ENCODE measurements at regions not wholly inside any gene's neighbourhood (a gene's known extent, or its start where the extent isn't known, plus 50 kb on each side); places are given as distances from the start of the nearest gene placed in this dataset.

- no peak overlapping the region for H3K4me2 ChIP-seq (replicated peaks; ENCODE audit: low read depth, low read length, poor library complexity, severe bottlenecking)
- POLR2A ChIA-PET, result no interaction called here
- H3K9me3 Mint-ChIP-seq (ENCODE audit: insufficient read depth), result no peaks in the 10 kb centered on the region
These were observed 98.2 kb upstream of the TBC1D5 start for GRCh38 chr3:17840651-17841050.

DNA sequence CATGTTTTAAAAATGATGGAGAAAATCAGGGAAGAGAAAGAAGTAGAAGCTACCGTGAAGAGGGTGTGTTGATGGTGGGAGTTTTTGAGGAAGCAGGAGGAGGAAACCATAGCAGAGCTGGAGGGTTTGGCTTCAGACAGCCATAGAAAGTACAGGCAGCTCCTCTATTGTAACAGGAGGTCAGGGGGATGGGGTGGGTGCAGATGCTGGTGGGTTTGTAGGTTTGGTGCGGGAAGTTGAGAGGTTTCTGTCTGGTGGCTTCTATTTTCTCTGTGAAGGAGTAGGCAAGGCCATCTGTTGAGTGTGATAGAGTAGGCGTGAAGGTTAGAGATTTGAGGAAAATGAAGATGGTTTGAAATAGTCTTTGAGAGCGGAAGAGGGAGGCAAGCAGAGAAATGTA, 97.7 kb upstream of the TBC1D5 start:
- POLR2A ChIA-PET, result no interaction called here
- Histone ChIP-seq H3K27ac (ENCODE audit: low read length in 2 of 2) (no peak overlapping the region), H3K79me2 (ENCODE audit: control insufficient read depth, insufficient read depth, low read length) (no peaks in the 10 kb centered on the region), H3K4me1 (ENCODE audit: control insufficient read depth in 2 of 2, insufficient read depth in 2 of 2, low read length in 2 of 2) (peaks cover 0 to 3% of the 10 kb centered on the region in 2 donors), H3K27me3 (replicated peaks in 1 of 4; ENCODE audit: control extremely low read depth in 1 of 4, control insufficient read depth in 3 of 4, insufficient read depth in 4 of 4, low read length in 3 of 4) (no peaks in the 10 kb centered on the region), H3K4me3 (ENCODE audit: control extremely low read depth in 1 of 5, extremely low read depth in 1 of 5, insufficient read depth in 1 of 5, low read depth in 2 of 5, low read length in 4 of 5) (no peak overlapping the region), H3K36me3 (replicated peaks in 1 of 2; ENCODE audit: control extremely low read depth in 1 of 2, control insufficient read depth in 1 of 2, extremely low read depth in 1 of 2, insufficient read depth in 2 of 2, low read length in 1 of 2) (no peaks in the 10 kb centered on the region), H3K9ac (ENCODE audit: low read length) (no peak overlapping the region), H4K20me1 (ENCODE audit: control insufficient read depth, insufficient read depth, low read length, poor library complexity, severe bottlenecking) (no peaks in the 10 kb centered on the region), H3K9me3 (ENCODE audit: control extremely low read depth in 1 of 3, control insufficient read depth in 2 of 3, insufficient read depth in 1 of 3, low read length in 2 of 3) (no peaks in the 10 kb centered on the region), H3K4me2 (replicated peaks; ENCODE audit: low read depth, low read length, poor library complexity, severe bottlenecking) (no peak overlapping the region), H2AFZ (ENCODE audit: insufficient read depth, low read depth, low read length, poor library complexity, severe bottlenecking) (no peak overlapping the region)
- ATAC-seq (ENCODE audit: low read depth) (no peak), DNase-seq (no peak)
- no peaks in the 10 kb centered on the region for H3K4me1 Mint-ChIP-seq
- no peaks in the 10 kb centered on the region for H3K9me3 Mint-ChIP-seq (ENCODE audit: insufficient read depth)
- 71% methylated on average over 4 of the region's 4 CpGs for WGBS (ENCODE audit: insufficient coverage)
- TF ChIP-seq CTCF (IDR thresholded peaks at IDR 0.05) (no peak), EZH2 (IDR thresholded peaks at IDR 0.05; ENCODE audit: borderline replicate concordance, insufficient read depth, low read depth, low read length, poor library complexity, severe bottlenecking) (no peak)
- intact Hi-C loops (cut with micrococcal nuclease), result loop anchor here (10.0 kb wide), 1 partner anchor 295 kb away; no protein-coding TSS in a partner anchor
- H3K27me3 Mint-ChIP-seq, result peaks cover 7% of the 10 kb centered on the region
- H3K4me3 Mint-ChIP-seq, result no peak overlapping the region
- CTCF ChIA-PET, result interaction anchor here (1.0 to 5.5 kb wide), 14 partner anchors 9 to 1239 kb away, joined by 3 to 177 read pairs (median 19); no protein-coding TSS in a partner anchor
- no peak overlapping the region for H3K27ac Mint-ChIP-seq

More at GRCh38 chr3:17840651-17841050, 98.2 kb upstream of the TBC1D5 start:
- H3K27ac Mint-ChIP-seq, result no peak overlapping the region
- H3K36me3 ChIP-seq (replicated peaks in 1 of 2; ENCODE audit: control extremely low read depth in 1 of 2, control insufficient read depth in 1 of 2, extremely low read depth in 1 of 2, insufficient read depth in 2 of 2, low read length in 1 of 2), result no peaks in the 10 kb centered on the region
- no peak overlapping the region for H3K27ac ChIP-seq (ENCODE audit: low read length in 2 of 2)
- no peak overlapping the region for H3K4me3 Mint-ChIP-seq
- no peak overlapping the region for H3K9ac ChIP-seq (ENCODE audit: low read length)
- CTCF ChIA-PET, result interaction anchor here (0.6 to 5.5 kb wide), 64 partner anchors 9 to 1239 kb away, joined by 3 to 177 read pairs (median 4); no protein-coding TSS in a partner anchor
- H4K20me1 ChIP-seq (ENCODE audit: control insufficient read depth, insufficient read depth, low read length, poor library complexity, severe bottlenecking), result no peaks in the 10 kb centered on the region
- peak; percentile 14 for DNase-seq
- peaks cover 7% of the 10 kb centered on the region for H3K27me3 Mint-ChIP-seq
- TF ChIP-seq EZH2 (IDR thresholded peaks at IDR 0.05; ENCODE audit: borderline replicate concordance, insufficient read depth, low read depth, low read length, poor library complexity, severe bottlenecking) (no peak), CTCF (IDR thresholded peaks at IDR 0.05) (no peak)
- H3K27me3 ChIP-seq (replicated peaks in 1 of 4; ENCODE audit: control extremely low read depth in 1 of 4, control insufficient read depth in 3 of 4, insufficient read depth in 4 of 4, low read length in 3 of 4), result no peaks in the 10 kb centered on the region
- intact Hi-C loops (cut with micrococcal nuclease), result loop anchor here (1.0 to 10.0 kb wide), 4 partner anchors 195 to 1239 kb away; no protein-coding TSS in a partner anchor
- H3K4me1 Mint-ChIP-seq, result no peaks in the 10 kb centered on the region
- no peak for ATAC-seq (ENCODE audit: low read depth)
- H2AFZ ChIP-seq (ENCODE audit: insufficient read depth, low read depth, low read length, poor library complexity, severe bottlenecking), result no peak overlapping the region
- no peaks in the 10 kb centered on the region for H3K9me3 ChIP-seq (ENCODE audit: control extremely low read depth in 1 of 3, control insufficient read depth in 2 of 3, insufficient read depth in 1 of 3, low read length in 2 of 3)
- WGBS (ENCODE audit: insufficient coverage), result 92% methylated on average over 3 of the region's 5 CpGs
- H3K79me2 ChIP-seq (ENCODE audit: control insufficient read depth, insufficient read depth, low read length), result no peaks in the 10 kb centered on the region
- no peak overlapping the region for H3K4me3 ChIP-seq (ENCODE audit: control extremely low read depth in 1 of 5, extremely low read depth in 1 of 5, insufficient read depth in 1 of 5, low read depth in 2 of 5, low read length in 4 of 5)
- H3K4me1 ChIP-seq (ENCODE audit: control insufficient read depth in 2 of 2, insufficient read depth in 2 of 2, low read length in 2 of 2), result peaks cover 0 to 3% of the 10 kb centered on the region in 2 donors

Data from B cell (primary cell).